Activated naive CD4-positive, alpha-beta T cell treated with anti-CD3 and anti-CD28 coated beads, Interleukin-2, amount 50 U/mL, for 72 hours (primary cell): ENCODE measurements at regions not wholly inside any gene's neighbourhood (a gene's known extent, or its start where the extent isn't known, plus 50 kb on each side); places are given as distances from the start of the nearest gene placed in this dataset.

Experiments used
- ATAC-seq, 2 donors: fragments of 150-1000 bp; cut with Tn5 transposase; 2 replicates each; pipeline ENCODE4 v1.10.0; 2021; ENCODE audit warnings: mild to moderate bottlenecking in 2 of 2, moderate library complexity in 2 of 2
- DNase-seq, 2 donors: peaks; one replicate each; pipeline ENCODE4 v3.0.0; 2021 to 2022; ENCODE audit warnings: low spot score in 2 of 2
- H3K27ac Mint-ChIP-seq, 2 donors: one replicate each; pipeline ENCODE4 v1.8.0; 2022; ENCODE audit warnings: mild to moderate bottlenecking in 2 of 2, mixed read lengths in 2 of 2
- H3K36me3 Mint-ChIP-seq, 2 donors: one replicate each; pipeline ENCODE4 v1.8.0; 2022; ENCODE audit warnings: mixed read lengths in 2 of 2
- H3K9me3 Mint-ChIP-seq, 2 donors: one replicate each; pipeline ENCODE4 v1.8.0; 2022; ENCODE audit warnings: mixed read lengths in 2 of 2

- DNase-seq, result no peak
- H3K9me3 Mint-ChIP-seq, result no peaks in the 10 kb centered on the region
Measured at GRCh38 chr2:15773204-15773603, 167.1 kb upstream of the MYCN start.

GRCh38 chr2:15773846-15774245 is 166.5 kb upstream of the MYCN start:
- no peak for DNase-seq
- H3K36me3 Mint-ChIP-seq, result no peaks in the 10 kb centered on the region
- ATAC-seq, result no peak
- no peak overlapping the region for H3K27ac Mint-ChIP-seq
- no peaks in the 10 kb centered on the region for H3K9me3 Mint-ChIP-seq

More at GRCh38 chr2:15773204-15773603, 167.1 kb upstream of the MYCN start:
- H3K36me3 Mint-ChIP-seq, result no peaks in the 10 kb centered on the region
- no peak overlapping the region for H3K27ac Mint-ChIP-seq
- no peak for ATAC-seq

- H3K36me3 Mint-ChIP-seq, result no peaks in the 10 kb centered on the region
- no peaks in the 10 kb centered on the region for H3K9me3 Mint-ChIP-seq
- DNase-seq (no peak), ATAC-seq (no peak)
- H3K27ac Mint-ChIP-seq, result no peak overlapping the region
Measured at GRCh38 chr2:15775753-15776628, 164.4 kb upstream of the MYCN start.

- Mint-ChIP-seq H3K9me3 (no peaks in the 10 kb centered on the region), H3K27ac (no peak overlapping the region)
Measured at GRCh38 chr2:15776629-15776919, 163.8 kb upstream of the MYCN start.

GRCh38 chr2:15776992-15777702 is 163.2 kb upstream of the MYCN start:
- ATAC-seq, result no peak
- Mint-ChIP-seq H3K9me3 (no peaks in the 10 kb centered on the region), H3K27ac (no peak overlapping the region), H3K36me3 (no peaks in the 10 kb centered on the region)
- no peak for DNase-seq

More at GRCh38 chr2:15776629-15776919, 163.8 kb upstream of the MYCN start:
- no peak for ATAC-seq
- H3K36me3 Mint-ChIP-seq, result no peaks in the 10 kb centered on the region
- no peak for DNase-seq

GRCh38 chr2:15777795-15778371 is 162.5 kb upstream of the MYCN start:
- ATAC-seq, result no peak
- no peak overlapping the region for H3K27ac Mint-ChIP-seq
- DNase-seq, result no peak

GRCh38 chr2:15778529-15779219 is 161.7 kb upstream of the MYCN start:
- DNase-seq (no peak), ATAC-seq (no peak)
- Mint-ChIP-seq H3K27ac (no peak overlapping the region), H3K36me3 (no peaks in the 10 kb centered on the region), H3K9me3 (no peaks in the 10 kb centered on the region)

More at GRCh38 chr2:15777795-15778371, 162.5 kb upstream of the MYCN start:
- H3K36me3 Mint-ChIP-seq, result no peaks in the 10 kb centered on the region
- no peaks in the 10 kb centered on the region for H3K9me3 Mint-ChIP-seq

GRCh38 chr2:15779381-15780041 is 160.8 kb upstream of the MYCN start:
- H3K27ac Mint-ChIP-seq, result no peak overlapping the region
- H3K9me3 Mint-ChIP-seq, result no peaks in the 10 kb centered on the region

GRCh38 chr2:15780234-15780633 is 160.1 kb upstream of the MYCN start:
- DNase-seq (no peak), ATAC-seq (no peak)
- H3K9me3 Mint-ChIP-seq, result no peaks in the 10 kb centered on the region
- no peak overlapping the region for H3K27ac Mint-ChIP-seq
- H3K36me3 Mint-ChIP-seq, result no peaks in the 10 kb centered on the region

More at GRCh38 chr2:15779381-15780041, 160.8 kb upstream of the MYCN start:
- DNase-seq (no peak), ATAC-seq (no peak)
- no peaks in the 10 kb centered on the region for H3K36me3 Mint-ChIP-seq

GRCh38 chr2:15780912-15781574 is 159.3 kb upstream of the MYCN start:
- Mint-ChIP-seq H3K36me3 (no peaks in the 10 kb centered on the region), H3K27ac (no peak overlapping the region), H3K9me3 (no peaks in the 10 kb centered on the region)
- ATAC-seq (no peak), DNase-seq (no peak)

- DNase-seq (no peak), ATAC-seq (no peak)
- Mint-ChIP-seq H3K9me3 (no peaks in the 10 kb centered on the region), H3K27ac (no peak overlapping the region), H3K36me3 (no peaks in the 10 kb centered on the region)
Measured at GRCh38 chr2:15782009-15782751, 158.2 kb upstream of the MYCN start.

GRCh38 chr2:15782769-15783294 is 157.5 kb upstream of the MYCN start:
- H3K27ac Mint-ChIP-seq, result no peak overlapping the region
- ATAC-seq, result no peak
- H3K36me3 Mint-ChIP-seq, result no peaks in the 10 kb centered on the region
- peaks cover 0 to 3% of the 10 kb centered on the region in 2 donors for H3K9me3 Mint-ChIP-seq
- no peak for DNase-seq

GRCh38 chr2:15783489-15783888 is 156.9 kb upstream of the MYCN start:
- Mint-ChIP-seq H3K36me3 (no peaks in the 10 kb centered on the region), H3K9me3 (peaks cover 0 to 4% of the 10 kb centered on the region in 2 donors), H3K27ac (no peak overlapping the region)
- DNase-seq, result no peak
- no peak for ATAC-seq

- Mint-ChIP-seq H3K9me3 (peaks cover 0 to 4% of the 10 kb centered on the region in 2 donors), H3K27ac (no peak overlapping the region), H3K36me3 (no peaks in the 10 kb centered on the region)
- DNase-seq (no peak), ATAC-seq (no peak)
Measured at GRCh38 chr2:15784106-15784885, 156.1 kb upstream of the MYCN start.
